Epithelial cell of prostate (primary cell): ENCODE measurements at regions not wholly inside any gene's neighbourhood (a gene's known extent, or its start where the extent isn't known, plus 50 kb on each side); places are given as distances from the start of the nearest gene placed in this dataset.

Experiments used
- DNase-seq: peaks from one replicate; pipeline ENCODE4 v3.0.0-alpha.2; 2011; ENCODE audit warnings: low read depth, low spot score
- H3K27ac ChIP-seq: fragments of 450-650 bp; 2 replicates; pipeline ENCODE4 v1.5.1; 2017; ENCODE audit warnings: mild to moderate bottlenecking

DNA sequence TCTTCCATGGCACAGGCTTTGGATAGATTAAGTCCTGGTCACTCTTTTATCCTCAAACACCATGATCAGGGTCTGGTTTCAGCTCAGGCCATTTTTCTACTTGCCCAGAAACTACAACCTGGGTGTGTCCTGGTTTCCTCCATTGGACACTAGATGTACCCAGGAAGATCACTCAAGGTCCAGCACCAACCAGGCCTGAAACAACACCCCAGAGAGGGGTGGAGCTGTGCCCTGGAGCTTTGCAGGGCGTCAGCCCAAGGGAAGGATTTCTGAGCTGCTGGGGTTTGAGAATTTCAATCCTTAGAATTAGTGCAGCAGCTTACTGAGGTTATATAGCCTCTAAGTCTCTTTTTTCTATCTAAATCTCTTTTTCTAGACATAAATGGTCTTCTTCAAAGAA, 722.0 kb downstream of the MTRR start:
- H3K27ac ChIP-seq: no peak overlapping the region

DNA sequence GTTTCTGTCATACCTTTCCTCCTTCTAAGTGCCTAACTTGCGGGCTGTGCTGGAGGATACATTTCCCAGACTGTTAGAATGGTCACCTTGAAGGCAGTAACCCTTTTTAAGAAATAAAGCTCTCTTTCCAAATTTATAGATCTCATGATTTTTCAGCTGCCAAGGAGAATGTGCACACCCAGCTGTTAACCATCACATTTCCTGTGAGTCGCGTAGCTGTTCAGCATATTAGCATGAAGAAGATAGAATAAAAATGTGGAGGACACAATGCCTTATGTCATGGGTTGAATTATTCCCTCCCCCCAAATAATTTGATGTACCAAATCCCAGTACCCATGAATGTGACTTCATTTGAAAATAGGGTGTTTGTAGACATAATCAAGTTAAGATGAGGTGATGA, 729.4 kb downstream of the MTRR start:
- DNase-seq: no peak
- no peak overlapping the region for H3K27ac ChIP-seq

More for the DNA sequence above, 722.0 kb downstream of the MTRR start:
- DNase-seq: no peak

DNA sequence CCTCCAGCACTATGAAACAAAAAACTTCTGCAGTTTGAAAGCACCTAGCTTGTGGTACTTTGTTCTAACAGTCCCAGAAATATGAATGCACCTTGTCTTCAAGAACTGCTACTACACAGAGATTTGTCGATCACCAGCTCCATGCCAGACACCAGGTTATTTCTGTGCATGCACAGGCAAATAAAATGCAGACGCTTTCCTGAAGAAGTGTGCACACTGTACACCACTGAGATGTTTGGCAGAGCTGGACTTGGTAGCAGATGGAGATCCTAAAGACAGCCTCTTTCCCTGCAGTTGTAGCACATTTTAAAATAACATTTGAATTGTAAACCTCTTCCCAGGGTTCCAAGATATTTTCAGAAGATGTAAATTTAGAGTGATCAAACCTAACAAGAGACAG, 730.0 kb downstream of the MTRR start:
- DNase-seq: no peak

DNA sequence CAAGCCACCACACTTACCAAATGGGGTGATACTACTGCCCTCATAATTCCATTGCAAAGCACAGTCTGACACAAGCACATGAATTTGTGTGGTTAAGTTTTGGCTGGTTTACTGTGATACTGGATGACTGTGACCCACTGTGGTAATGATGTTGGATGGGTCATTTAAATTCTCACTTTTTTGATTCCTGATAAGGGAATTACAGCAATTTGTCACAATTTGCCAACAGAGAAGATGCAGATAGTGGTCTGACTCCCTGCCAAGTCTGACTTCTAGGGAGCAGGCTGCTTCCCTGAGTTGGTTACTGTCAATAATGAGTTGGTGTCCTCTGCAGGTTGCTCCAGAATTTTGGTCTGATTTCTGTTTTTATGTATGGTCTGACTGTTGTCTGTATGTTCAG, 731.9 kb downstream of the MTRR start:
- DNase-seq: no peak
- no peak overlapping the region for H3K27ac ChIP-seq

More for the DNA sequence above, 730.0 kb downstream of the MTRR start:
- H3K27ac ChIP-seq: no peak overlapping the region

DNA sequence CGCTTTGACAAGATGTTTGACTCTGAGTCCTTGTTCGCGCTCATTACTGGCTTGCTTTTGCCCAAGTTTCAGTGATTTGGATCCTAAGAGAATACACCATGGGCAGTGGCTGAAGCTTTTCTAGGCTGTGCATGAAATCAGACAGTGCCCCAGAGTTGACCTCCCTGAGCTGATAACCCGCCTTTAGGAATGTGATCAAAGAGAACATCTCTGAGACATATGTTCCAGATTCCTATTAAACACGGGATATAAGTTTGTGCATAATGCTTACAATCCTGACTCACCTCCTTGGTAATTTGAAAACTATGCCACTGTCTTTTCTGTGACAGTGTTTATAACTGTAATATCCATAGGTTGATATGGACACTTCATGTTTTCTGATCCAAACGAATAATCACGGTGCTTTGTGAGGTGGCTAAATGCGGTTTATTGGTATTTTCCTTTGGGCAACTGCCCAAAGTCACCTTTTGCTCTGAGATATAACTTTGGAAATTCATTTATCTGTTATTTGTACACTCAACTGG, 732.9 kb downstream of the MTRR start:
- DNase-seq: no peak

GRCh38 chr5:8606231-8606630, 737.3 kb downstream of the MTRR start:
- DNase-seq: no peak
- H3K27ac ChIP-seq: no peak overlapping the region

More for the DNA sequence above, 732.9 kb downstream of the MTRR start:
- no peak overlapping the region for H3K27ac ChIP-seq

DNA sequence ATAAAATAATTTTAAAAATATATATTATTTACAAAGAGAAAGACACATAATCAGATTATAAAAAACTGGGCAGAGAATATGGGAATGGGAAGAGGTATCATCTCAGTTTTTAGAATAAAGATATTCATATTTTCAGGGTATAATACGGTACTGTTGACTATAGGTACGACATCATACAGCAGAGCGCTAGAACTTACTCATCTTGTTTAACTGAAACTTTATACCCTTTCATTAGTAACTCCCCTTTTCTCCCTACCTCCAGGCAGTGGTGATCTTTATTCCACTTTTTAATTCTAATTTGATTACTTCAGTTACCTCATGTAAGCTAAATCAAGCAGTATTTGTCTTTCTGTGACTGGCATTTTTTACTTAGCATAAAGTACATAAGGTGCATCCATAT, 742.1 kb downstream of the MTRR start:
- DNase-seq: no peak
- H3K27ac ChIP-seq: no peak overlapping the region

- no peak overlapping the region for H3K27ac ChIP-seq
- no peak for DNase-seq
Observed at GRCh38 chr5:8613078-8613685, 744.2 kb downstream of the MTRR start.

- DNase-seq: no peak
- no peak overlapping the region for H3K27ac ChIP-seq
Observed at GRCh38 chr5:8615142-8615858, 746.4 kb downstream of the MTRR start.

GRCh38 chr5:8628521-8628920, 759.6 kb downstream of the MTRR start:
- H3K27ac ChIP-seq: no peak overlapping the region
- DNase-seq: peak; percentile 6

GRCh38 chr5:8633259-8633658, 764.3 kb downstream of the MTRR start:
- H3K27ac ChIP-seq: no peak overlapping the region
- no peak for DNase-seq

GRCh38 chr5:8633696-8634095, 764.7 kb downstream of the MTRR start:
- DNase-seq: no peak
- no peak overlapping the region for H3K27ac ChIP-seq

- H3K27ac ChIP-seq: no peak overlapping the region
Observed at GRCh38 chr5:8634219-8634618, 765.3 kb downstream of the MTRR start.

GRCh38 chr5:8641786-8642505, 773.0 kb downstream of the MTRR start:
- no peak for DNase-seq
- no peak overlapping the region for H3K27ac ChIP-seq

More at GRCh38 chr5:8634219-8634618, 765.3 kb downstream of the MTRR start:
- no peak for DNase-seq

GRCh38 chr5:8644377-8644776, 775.4 kb downstream of the MTRR start:
- no peak for DNase-seq
- H3K27ac ChIP-seq: no peak overlapping the region

- H3K27ac ChIP-seq: no peak overlapping the region
- DNase-seq: no peak
Observed at GRCh38 chr5:8647111-8647510, 778.2 kb downstream of the MTRR start.

DNA sequence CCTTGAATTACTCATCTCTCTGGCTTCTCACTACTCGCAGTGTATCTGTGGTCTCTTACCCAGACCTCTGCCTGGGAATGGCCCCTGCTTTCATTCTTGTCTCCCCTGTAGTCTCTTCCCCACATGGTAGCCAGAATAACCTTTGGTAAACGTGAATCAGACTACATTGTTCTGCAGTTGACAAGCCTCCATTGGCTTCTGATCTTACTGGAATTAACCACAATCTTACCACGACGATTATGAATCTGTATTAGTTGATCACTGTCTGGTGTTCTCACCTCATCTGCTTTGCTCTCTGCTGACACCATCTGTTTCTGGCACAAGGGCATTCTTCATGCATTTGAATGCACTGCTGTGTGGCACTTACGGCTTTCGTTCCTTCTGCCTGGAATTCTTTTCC, 781.2 kb downstream of the MTRR start:
- no peak overlapping the region for H3K27ac ChIP-seq
- DNase-seq: no peak

DNA sequence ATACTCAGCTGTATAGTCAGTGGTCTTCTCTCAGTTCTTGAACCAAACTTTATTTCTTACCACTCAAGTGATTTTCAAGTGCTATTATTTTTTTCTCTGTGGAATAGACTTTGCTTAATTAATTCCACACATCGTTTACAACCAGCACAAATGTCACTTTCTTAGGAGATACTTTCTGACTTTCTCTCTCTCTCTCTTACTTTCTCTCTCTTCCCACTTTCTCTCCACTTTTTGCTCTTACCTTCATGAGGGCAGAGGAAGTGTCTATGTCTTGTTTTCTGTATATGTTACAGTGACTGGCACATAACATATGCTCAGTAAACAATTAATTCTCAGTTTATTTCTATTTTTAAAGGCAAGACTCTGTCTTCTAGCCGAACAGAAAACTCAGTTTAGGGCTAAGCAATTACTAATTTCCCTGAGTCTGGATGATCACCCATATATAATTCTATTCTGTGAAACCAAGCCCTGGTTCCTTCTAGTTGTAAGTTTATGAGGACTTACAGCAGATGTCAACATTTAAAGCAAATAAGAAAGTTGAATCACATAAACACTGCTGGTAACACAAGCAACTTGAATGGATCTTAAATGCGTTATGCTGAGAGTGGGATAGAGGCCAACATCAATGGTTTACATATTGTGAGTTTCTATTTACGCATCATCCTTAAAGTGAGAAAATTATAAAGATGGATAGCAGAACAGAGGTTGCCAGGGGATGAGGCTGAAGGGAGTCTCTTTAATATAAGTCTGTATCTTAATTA, 791.4 kb downstream of the MTRR start:
- DNase-seq: no peak
- H3K27ac ChIP-seq: no peak overlapping the region

GRCh38 chr5:8663374-8663773, 794.4 kb downstream of the MTRR start:
- DNase-seq: no peak
- H3K27ac ChIP-seq: no peak overlapping the region

- DNase-seq: no peak
- H3K27ac ChIP-seq: no peak overlapping the region
Observed at GRCh38 chr5:8675182-8675581, 806.2 kb downstream of the MTRR start.
